Muscle layer of duodenum (tissue), 2 donors: ENCODE measurements at regions not wholly inside any gene's neighbourhood (a gene's known extent, or its start where the extent isn't known, plus 50 kb on each side); places are given as distances from the start of the nearest gene placed in this dataset.

Experiments
- H3K27ac ChIP-seq: one replicate; pipeline ENCODE4 v1.7.0; 2013; ENCODE audit warnings: mild to moderate bottlenecking, low read length
- H3K27me3 ChIP-seq: one replicate; pipeline ENCODE4 v1.7.0; 2013; ENCODE audit warnings: low read depth, mild to moderate bottlenecking, control low read depth, low read length
- H3K36me3 ChIP-seq, 2 donors: one replicate each; pipeline ENCODE4 v1.7.0; 2013; ENCODE audit warnings: low read length in 2 of 2, control low read depth in 1 of 2, mild to moderate bottlenecking in 1 of 2; ENCODE audit not compliant: insufficient read depth in 2 of 2, control insufficient read depth in 1 of 2
- H3K4me1 ChIP-seq, 2 donors: one replicate each; pipeline ENCODE4 v1.7.0; 2013; ENCODE audit warnings: low read length in 2 of 2, mild to moderate bottlenecking in 2 of 2, control low read depth in 1 of 2, moderate library complexity in 1 of 2; ENCODE audit not compliant: insufficient read depth in 2 of 2, control insufficient read depth in 1 of 2
- H3K4me3 ChIP-seq, 2 donors: one replicate each; pipeline ENCODE4 v1.7.0; 2013; ENCODE audit warnings: low read length in 2 of 2, low read depth in 1 of 2, mild to moderate bottlenecking in 1 of 2
- H3K9me3 ChIP-seq, 2 donors: one replicate each; pipeline ENCODE4 v1.7.0; 2013; ENCODE audit warnings: low read length in 2 of 2, control low read depth in 1 of 2, mild to moderate bottlenecking in 1 of 2; ENCODE audit not compliant: control insufficient read depth in 1 of 2
- donor health status: healthy.

DNA sequence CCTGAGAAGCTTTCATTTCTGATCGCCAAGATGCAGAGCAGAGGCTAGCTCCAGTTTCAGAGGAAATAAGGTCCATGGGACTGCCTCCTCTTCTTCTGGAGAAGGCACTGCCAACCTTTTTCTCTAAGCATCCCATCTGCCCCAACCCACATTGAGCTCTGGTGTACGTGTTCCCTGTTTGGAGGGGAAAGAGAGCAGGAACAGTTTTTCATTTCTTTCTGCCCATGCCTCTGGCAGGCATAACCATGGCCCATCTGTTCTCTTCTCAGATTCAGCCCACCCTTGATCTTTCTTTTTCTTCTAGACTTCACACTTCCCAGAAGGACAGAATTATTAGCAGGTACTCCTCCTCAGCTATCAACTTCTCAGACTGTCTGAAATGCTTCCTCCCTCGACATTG is 1110.3 kb upstream of the KLHL29 start:
- Histone ChIP-seq H3K27ac (no peak overlapping the region), H3K27me3 (no peaks in the 10 kb centered on the region), H3K36me3 (no peaks in the 10 kb centered on the region), H3K4me1 (no peaks in the 10 kb centered on the region), H3K9me3 (peaks cover 0 to 4% of the 10 kb centered on the region in 2 donors), H3K4me3 (no peak overlapping the region)

- no peaks in the 10 kb centered on the region for H3K27me3 ChIP-seq
- peaks cover 0 to 11% of the 10 kb centered on the region in 2 donors for H3K4me1 ChIP-seq
- no peaks in the 10 kb centered on the region for H3K9me3 ChIP-seq
These were observed 1108.3 kb upstream of the KLHL29 start for GRCh38 chr2:22276696-22277095.

GRCh38 chr2:22279541-22279940 is 1105.4 kb upstream of the KLHL29 start:
- Histone ChIP-seq H3K4me1 (peaks cover 0 to 14% of the 10 kb centered on the region in 2 donors), H3K4me3 (no peak overlapping the region), H3K27me3 (no peaks in the 10 kb centered on the region), H3K27ac (no peak overlapping the region), H3K9me3 (no peaks in the 10 kb centered on the region), H3K36me3 (no peaks in the 10 kb centered on the region)

More at GRCh38 chr2:22276696-22277095, 1108.3 kb upstream of the KLHL29 start:
- no peak overlapping the region for H3K4me3 ChIP-seq
- no peak overlapping the region for H3K27ac ChIP-seq
- no peaks in the 10 kb centered on the region for H3K36me3 ChIP-seq

DNA sequence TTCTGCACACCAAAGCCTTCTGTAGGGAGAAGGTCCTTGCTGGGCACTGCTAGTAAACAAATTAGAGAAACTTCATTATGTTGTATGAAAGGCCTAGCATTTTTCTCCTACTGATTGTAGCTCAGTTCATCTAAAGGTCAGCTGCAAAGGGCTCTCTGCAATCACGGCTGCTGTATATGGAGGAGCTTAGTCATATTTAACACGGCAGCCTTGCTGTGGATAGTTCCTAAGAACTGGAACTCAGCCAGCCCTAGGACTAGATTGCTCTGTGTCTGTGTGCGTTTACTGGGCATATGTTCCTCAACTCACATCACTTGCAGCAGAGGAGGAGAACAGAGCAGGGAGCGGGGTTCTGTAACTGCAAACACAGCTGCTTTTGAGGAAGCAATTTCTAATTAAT is 1103.9 kb upstream of the KLHL29 start:
- Histone ChIP-seq H3K27me3 (no peaks in the 10 kb centered on the region), H3K27ac (no peak overlapping the region), H3K4me3 (no peak overlapping the region), H3K9me3 (no peaks in the 10 kb centered on the region), H3K4me1 (peaks cover 0 to 14% of the 10 kb centered on the region in 2 donors), H3K36me3 (no peaks in the 10 kb centered on the region)

- Histone ChIP-seq H3K4me1 (peaks cover 0 to 14% of the 10 kb centered on the region in 2 donors), H3K27me3 (no peaks in the 10 kb centered on the region), H3K27ac (no peak overlapping the region), H3K4me3 (no peak overlapping the region), H3K36me3 (no peaks in the 10 kb centered on the region), H3K9me3 (no peaks in the 10 kb centered on the region)
These were observed 1102.8 kb upstream of the KLHL29 start for GRCh38 chr2:22282220-22282619.

DNA sequence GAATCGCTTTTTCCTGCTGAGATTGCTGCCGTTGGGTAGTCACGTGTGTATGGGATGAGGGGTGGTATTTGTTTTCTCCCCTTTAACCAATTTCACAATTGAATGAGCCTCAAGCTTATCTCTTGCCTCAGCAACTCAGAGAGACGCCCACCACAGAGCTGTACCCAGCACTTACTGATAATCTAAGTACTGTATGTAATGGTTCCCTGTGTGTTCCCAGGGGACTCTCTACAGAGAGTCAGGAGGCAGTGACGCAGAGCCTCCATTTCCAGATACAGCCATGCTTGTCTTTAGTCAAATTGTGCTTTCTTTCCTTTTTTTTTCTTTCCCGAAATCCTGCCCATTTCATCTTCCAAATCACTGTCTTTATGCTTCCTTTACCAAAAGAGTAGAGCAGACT is 1102.1 kb upstream of the KLHL29 start:
- no peaks in the 10 kb centered on the region for H3K36me3 ChIP-seq
- H3K27me3 ChIP-seq = no peaks in the 10 kb centered on the region
- peaks cover 0 to 14% of the 10 kb centered on the region in 2 donors for H3K4me1 ChIP-seq
- H3K9me3 ChIP-seq = no peaks in the 10 kb centered on the region
- no peak overlapping the region for H3K4me3 ChIP-seq
- no peak overlapping the region for H3K27ac ChIP-seq

- H3K27me3 ChIP-seq = no peaks in the 10 kb centered on the region
- H3K4me3 ChIP-seq = no peak overlapping the region
These were observed 1101.5 kb upstream of the KLHL29 start for GRCh38 chr2:22283436-22283835.

GRCh38 chr2:22290302-22290701 is 1094.7 kb upstream of the KLHL29 start:
- no peaks in the 10 kb centered on the region for H3K27me3 ChIP-seq
- no peak overlapping the region for H3K4me3 ChIP-seq
- no peak overlapping the region for H3K27ac ChIP-seq
- no peaks in the 10 kb centered on the region for H3K36me3 ChIP-seq
- no peaks in the 10 kb centered on the region for H3K4me1 ChIP-seq
- H3K9me3 ChIP-seq = no peaks in the 10 kb centered on the region

More at GRCh38 chr2:22283436-22283835, 1101.5 kb upstream of the KLHL29 start:
- peaks cover 0 to 14% of the 10 kb centered on the region in 2 donors for H3K4me1 ChIP-seq
- no peaks in the 10 kb centered on the region for H3K36me3 ChIP-seq
- no peak overlapping the region for H3K27ac ChIP-seq
- H3K9me3 ChIP-seq = no peaks in the 10 kb centered on the region

GRCh38 chr2:22290909-22291473 is 1094.0 kb upstream of the KLHL29 start:
- H3K27me3 ChIP-seq = no peaks in the 10 kb centered on the region
- H3K36me3 ChIP-seq = no peaks in the 10 kb centered on the region

DNA sequence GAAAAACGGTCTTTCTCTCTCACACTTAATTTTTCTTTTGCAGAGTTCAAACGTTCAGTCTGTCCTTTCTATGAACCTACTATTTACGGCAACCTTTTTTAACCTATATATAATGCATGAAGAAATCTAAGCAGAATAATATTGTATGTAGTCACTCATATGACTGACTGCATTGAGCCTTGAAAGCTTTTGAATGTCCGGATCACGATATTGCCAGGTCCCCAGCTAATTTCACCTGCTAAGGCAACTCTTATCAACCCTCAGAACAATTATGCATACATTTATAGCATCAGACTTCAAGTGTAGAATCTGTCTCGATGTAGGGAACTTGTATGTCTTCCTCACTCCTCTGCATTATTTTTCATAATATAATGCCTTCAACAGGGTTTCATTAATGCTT is 1083.8 kb upstream of the KLHL29 start:
- H3K4me1 ChIP-seq = no peaks in the 10 kb centered on the region
- no peak overlapping the region for H3K27ac ChIP-seq
- no peaks in the 10 kb centered on the region for H3K27me3 ChIP-seq
- no peak overlapping the region for H3K4me3 ChIP-seq
- H3K9me3 ChIP-seq = no peaks in the 10 kb centered on the region
- no peaks in the 10 kb centered on the region for H3K36me3 ChIP-seq

More at GRCh38 chr2:22290909-22291473, 1094.0 kb upstream of the KLHL29 start:
- no peak overlapping the region for H3K27ac ChIP-seq
- H3K9me3 ChIP-seq = no peaks in the 10 kb centered on the region
- no peak overlapping the region for H3K4me3 ChIP-seq
- H3K4me1 ChIP-seq = no peaks in the 10 kb centered on the region

GRCh38 chr2:22326250-22326649 is 1058.7 kb upstream of the KLHL29 start:
- H3K4me1 ChIP-seq = no peaks in the 10 kb centered on the region
- H3K27ac ChIP-seq = no peak overlapping the region
- H3K9me3 ChIP-seq = peaks cover 0 to 6% of the 10 kb centered on the region in 2 donors
- no peak overlapping the region for H3K4me3 ChIP-seq
- no peaks in the 10 kb centered on the region for H3K27me3 ChIP-seq
- H3K36me3 ChIP-seq = no peaks in the 10 kb centered on the region
